A673 (cell line): ENCODE measurements at regions not wholly inside any gene's neighbourhood (a gene's known extent, or its start where the extent isn't known, plus 50 kb on each side); places are given as distances from the start of the nearest gene placed in this dataset.

Source experiments
- EZH2 ChIP-seq: fragments of 200-600 bp; sonication (generic); IDR thresholded peaks from 2 replicates; pipeline ENCODE4 v1.6.1; 2017; ENCODE audit warnings: borderline replicate concordance, low read depth, mild to moderate bottlenecking, mixed read lengths, antibody characterized with exemption, low read length; ENCODE audit not compliant: poor library complexity, severe bottlenecking
- TF ChIP-seq, protein P1 (sequence below): fragments of 300-800, 200-600 bp; sonication (generic); conservative IDR thresholded peaks from 2 replicates; pipeline ENCODE4 v1.5.1; 2017; ENCODE audit warnings: low read depth, mild to moderate bottlenecking, antibody characterized with exemption, low read length, moderate library complexity, mixed read lengths

DNA sequence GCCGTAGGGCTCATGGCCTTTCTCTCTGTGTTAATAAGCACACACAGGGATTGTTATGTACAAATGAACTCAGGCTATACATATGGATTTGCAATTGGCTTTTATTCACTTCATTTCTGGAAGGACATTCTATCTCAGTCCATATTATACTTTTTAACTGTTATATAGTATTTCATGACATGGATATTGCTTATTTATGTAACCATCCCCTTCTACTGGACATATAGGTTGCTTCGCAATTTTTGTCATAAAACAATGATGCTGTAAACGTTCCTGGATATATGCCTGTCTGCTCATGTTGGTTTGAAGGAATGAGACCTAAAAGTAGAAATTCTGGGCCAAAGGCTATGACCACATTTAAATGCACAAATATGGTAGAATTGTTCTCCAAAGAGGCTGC is 158.1 kb downstream of the BCOR start:
- TF ChIP-seq, protein P1, sequence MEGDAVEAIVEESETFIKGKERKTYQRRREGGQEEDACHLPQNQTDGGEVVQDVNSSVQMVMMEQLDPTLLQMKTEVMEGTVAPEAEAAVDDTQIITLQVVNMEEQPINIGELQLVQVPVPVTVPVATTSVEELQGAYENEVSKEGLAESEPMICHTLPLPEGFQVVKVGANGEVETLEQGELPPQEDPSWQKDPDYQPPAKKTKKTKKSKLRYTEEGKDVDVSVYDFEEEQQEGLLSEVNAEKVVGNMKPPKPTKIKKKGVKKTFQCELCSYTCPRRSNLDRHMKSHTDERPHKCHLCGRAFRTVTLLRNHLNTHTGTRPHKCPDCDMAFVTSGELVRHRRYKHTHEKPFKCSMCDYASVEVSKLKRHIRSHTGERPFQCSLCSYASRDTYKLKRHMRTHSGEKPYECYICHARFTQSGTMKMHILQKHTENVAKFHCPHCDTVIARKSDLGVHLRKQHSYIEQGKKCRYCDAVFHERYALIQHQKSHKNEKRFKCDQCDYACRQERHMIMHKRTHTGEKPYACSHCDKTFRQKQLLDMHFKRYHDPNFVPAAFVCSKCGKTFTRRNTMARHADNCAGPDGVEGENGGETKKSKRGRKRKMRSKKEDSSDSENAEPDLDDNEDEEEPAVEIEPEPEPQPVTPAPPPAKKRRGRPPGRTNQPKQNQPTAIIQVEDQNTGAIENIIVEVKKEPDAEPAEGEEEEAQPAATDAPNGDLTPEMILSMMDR: no peak
- no peak for TF ChIP-seq EZH2
